Esophagus muscularis mucosa (tissue), 4 donors: ENCODE measurements at regions not wholly inside any gene's neighbourhood (a gene's known extent, or its start where the extent isn't known, plus 50 kb on each side); places are given as distances from the start of the nearest gene placed in this dataset.

Experiments
- DNase-seq: peaks from one replicate; pipeline ENCODE4 v3.0.0-alpha.2; 2017; ENCODE audit errors: extremely low spot score
- H3K27ac ChIP-seq, 4 donors: fragments of 200-600 bp; sonication (generic); replicated peaks in 1 of 4; 1 replicate in 3 of 4; 2 replicates in 1 of 4; pipeline ENCODE4 v1.5.1; 2016 to 2019; ENCODE audit warnings: mild to moderate bottlenecking in 1 of 4
- H3K27me3 ChIP-seq, 4 donors: fragments of 200-600 bp; sonication (generic); one replicate each; pipeline versions ENCODE4 v1.5.1 to v1.6.0; 2016 to 2019
- H3K36me3 ChIP-seq, 4 donors: fragments of 200-600 bp; sonication (generic); one replicate each; pipeline ENCODE4 v1.5.1; 2016 to 2019
- H3K4me1 ChIP-seq, 4 donors: fragments of 200-600 bp; sonication (generic); one replicate each; pipeline ENCODE4 v1.5.1; 2016 to 2019
- H3K4me3 ChIP-seq, 4 donors: fragments of 200-600 bp; sonication (generic); 1 replicate in 2 of 4; 2 replicates in 2 of 4; pipeline ENCODE4 v1.5.1; 2016 to 2019; ENCODE audit warnings: mild to moderate bottlenecking in 4 of 4, moderate library complexity in 1 of 4
- H3K9me3 ChIP-seq, 4 donors: fragments of 200-600 bp; sonication (generic); 1 replicate in 3 of 4; 2 replicates in 1 of 4; pipeline ENCODE4 v1.5.1; 2016 to 2019
- EP300 ChIP-seq: sonication (generic); formaldehyde crosslinking; IDR thresholded peaks from one replicate; pipeline ENCODE4 v1.6.1; 2017; ENCODE audit warnings: antibody characterized with exemption
- POLR2A ChIP-seq: fragments of 450-650 bp; IDR thresholded peaks from one replicate; pipeline ENCODE4 v1.6.1; 2017; ENCODE audit warnings: antibody characterized with exemption, moderate library complexity, mild to moderate bottlenecking, low read depth
- POLR2AphosphoS5 ChIP-seq, 2 donors: sonication (generic); formaldehyde crosslinking; IDR thresholded peaks; one replicate each; pipeline ENCODE4 v1.6.1; 2017; ENCODE audit warnings: antibody characterized with exemption in 2 of 2
- WGBS: methylation state at CpG from one replicate; pipeline ENCODE4 v1.1.5; 2018; 5-methylcytosine and 5-hydroxymethylcytosine counted together
- intact Hi-C: fragments of 100-400 bp; cut with DNase I; formaldehyde crosslinking; loops from one replicate; pipeline ENCODE4 v1.15.1; 2023
- TF ChIP-seq, protein P1 (sequence below), 3 experiments: fragments of 200-600 bp in 2 of 3; fragments of 450-650 bp in 1 of 3; sonication (generic) in 2 of 3; IDR thresholded peaks; one replicate each; pipeline ENCODE4 v1.5.1; 2017 to 2019; ENCODE audit warnings: antibody characterized with exemption in 3 of 3, mild to moderate bottlenecking in 2 of 3, moderate library complexity in 1 of 3

DNA sequence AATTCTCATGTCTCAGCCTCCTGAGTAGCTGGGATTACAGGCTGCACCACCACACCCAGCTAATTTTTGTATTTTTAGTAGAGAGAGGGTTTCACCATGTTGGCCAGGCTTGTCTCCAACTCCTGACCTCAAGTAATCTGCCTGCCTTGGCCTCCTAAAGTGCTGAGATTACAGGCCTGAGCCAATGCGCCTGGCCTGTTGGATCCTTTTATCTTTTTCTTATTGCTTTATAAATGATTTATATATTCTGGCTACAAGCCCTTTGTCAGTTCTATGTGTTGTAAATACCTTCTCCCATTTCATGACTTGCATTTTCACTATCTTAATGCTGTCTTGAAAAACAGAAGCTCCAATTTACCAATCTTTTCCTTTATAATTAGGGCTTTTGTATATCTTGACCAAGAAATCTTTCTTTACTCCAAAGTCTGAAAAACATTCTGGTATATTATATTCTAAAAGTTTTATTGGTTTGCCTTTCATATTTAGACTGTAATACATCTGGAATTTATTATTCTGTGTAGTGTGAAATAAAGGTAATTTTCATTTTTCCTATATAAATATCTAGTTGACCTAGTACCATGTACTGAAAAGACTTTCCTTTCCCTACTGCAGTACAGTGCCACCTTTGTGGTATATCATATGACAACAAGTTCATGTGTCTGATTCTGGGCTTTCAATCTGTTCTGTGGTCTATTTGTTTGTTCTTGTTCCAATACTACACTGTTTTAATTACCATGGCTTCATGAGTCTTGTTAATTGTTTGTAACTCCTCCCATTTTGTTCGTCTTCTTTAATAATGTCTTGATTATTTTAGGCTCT, 52.9 kb upstream of the RNU6-1 start:
- DNase-seq, result peak; percentile 75
- TF ChIP-seq POLR2A (no peak), POLR2AphosphoS5 (IDR thresholded peaks at IDR 0.05) (peak in 1 of 2 donors; percentile 8), EP300 (no peak)
- TF ChIP-seq, protein P1, sequence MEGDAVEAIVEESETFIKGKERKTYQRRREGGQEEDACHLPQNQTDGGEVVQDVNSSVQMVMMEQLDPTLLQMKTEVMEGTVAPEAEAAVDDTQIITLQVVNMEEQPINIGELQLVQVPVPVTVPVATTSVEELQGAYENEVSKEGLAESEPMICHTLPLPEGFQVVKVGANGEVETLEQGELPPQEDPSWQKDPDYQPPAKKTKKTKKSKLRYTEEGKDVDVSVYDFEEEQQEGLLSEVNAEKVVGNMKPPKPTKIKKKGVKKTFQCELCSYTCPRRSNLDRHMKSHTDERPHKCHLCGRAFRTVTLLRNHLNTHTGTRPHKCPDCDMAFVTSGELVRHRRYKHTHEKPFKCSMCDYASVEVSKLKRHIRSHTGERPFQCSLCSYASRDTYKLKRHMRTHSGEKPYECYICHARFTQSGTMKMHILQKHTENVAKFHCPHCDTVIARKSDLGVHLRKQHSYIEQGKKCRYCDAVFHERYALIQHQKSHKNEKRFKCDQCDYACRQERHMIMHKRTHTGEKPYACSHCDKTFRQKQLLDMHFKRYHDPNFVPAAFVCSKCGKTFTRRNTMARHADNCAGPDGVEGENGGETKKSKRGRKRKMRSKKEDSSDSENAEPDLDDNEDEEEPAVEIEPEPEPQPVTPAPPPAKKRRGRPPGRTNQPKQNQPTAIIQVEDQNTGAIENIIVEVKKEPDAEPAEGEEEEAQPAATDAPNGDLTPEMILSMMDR (IDR thresholded peaks at IDR 0.05), result no peak
- H3K4me1 ChIP-seq, result peaks cover 0 to 11% (median 5%) of the 10 kb centered on the region in 4 donors
- no peak overlapping the region for H3K27ac ChIP-seq
- 85% methylated on average over 2 of the region's 2 CpGs for WGBS
- H3K4me3 ChIP-seq, result no peak overlapping the region
- H3K9me3 ChIP-seq, result no peaks in the 10 kb centered on the region
- no peaks in the 10 kb centered on the region for H3K27me3 ChIP-seq
- H3K36me3 ChIP-seq, result no peaks in the 10 kb centered on the region
- intact Hi-C loops, result no loop called here

DNA sequence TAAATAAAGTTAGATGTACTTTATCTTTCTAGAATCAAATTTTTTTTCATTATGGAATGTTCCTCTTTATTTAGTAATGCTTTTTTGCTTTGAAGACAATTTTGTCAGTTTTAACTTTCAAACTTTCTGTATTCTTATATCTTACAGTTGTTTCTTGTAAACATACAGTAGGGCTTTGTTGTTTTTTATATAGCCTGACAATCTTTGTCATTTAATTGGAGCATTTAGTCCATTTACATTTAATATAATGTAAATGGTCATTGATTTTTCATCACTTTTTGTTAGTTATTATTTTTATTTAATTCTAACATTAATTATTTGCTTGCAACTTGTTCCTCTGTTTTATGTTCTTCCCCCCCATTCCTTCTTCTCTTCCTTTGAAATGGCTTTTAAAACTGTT, 55.4 kb upstream of the RNU6-1 start:
- Histone ChIP-seq H3K36me3 (no peaks in the 10 kb centered on the region), H3K27ac (no peak overlapping the region), H3K27me3 (no peaks in the 10 kb centered on the region), H3K4me3 (no peak overlapping the region), H3K9me3 (no peaks in the 10 kb centered on the region), H3K4me1 (peaks cover 0 to 12% (median 5%) of the 10 kb centered on the region in 4 donors)
- intact Hi-C loops, result no loop called here
- TF ChIP-seq EP300 (no peak), POLR2A (no peak), POLR2AphosphoS5 (IDR thresholded peaks at IDR 0.05) (no peak)
- TF ChIP-seq, protein P1 (IDR thresholded peaks at IDR 0.05), result no peak
- no peak for DNase-seq

DNA sequence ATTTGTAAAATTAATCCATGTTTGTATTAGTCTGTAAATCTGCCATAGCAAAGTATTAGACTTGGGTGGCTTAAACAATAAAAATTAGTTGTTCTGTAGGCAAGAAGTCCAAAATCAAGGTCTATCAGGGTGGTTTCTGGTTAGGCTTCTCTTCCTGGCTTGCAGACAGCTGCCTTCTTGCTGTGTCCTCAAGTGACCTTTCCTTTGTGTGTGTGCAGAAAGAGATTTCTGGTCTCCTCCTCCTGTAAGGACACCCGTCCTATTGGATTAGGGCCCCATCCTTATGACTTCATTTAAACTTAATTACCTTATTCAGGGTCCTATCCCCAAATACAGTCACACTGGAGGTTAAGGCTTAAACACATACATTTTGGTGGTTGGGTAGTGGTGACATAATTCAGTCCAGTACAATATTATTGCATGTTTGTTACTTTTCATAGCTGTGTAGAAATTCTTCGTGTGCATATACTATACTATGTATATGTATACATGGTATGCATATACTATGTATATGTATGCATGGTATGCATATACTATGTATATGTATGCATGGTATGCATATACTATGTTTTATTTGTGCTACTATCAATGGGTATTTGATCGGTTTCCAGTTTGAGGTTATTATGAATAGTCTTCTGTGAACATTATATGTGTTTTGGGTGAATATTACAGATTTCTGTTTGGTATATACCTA, 57.9 kb upstream of the RNU6-1 start:
- no peaks in the 10 kb centered on the region for H3K36me3 ChIP-seq
- H3K9me3 ChIP-seq, result no peaks in the 10 kb centered on the region
- H3K27ac ChIP-seq, result no peak overlapping the region
- intact Hi-C loops, result no loop called here
- H3K27me3 ChIP-seq, result no peaks in the 10 kb centered on the region
- WGBS, result 74% methylated on average over 3 of the region's 3 CpGs
- no peak overlapping the region for H3K4me3 ChIP-seq
- H3K4me1 ChIP-seq, result peaks cover 0 to 8% (median 3%) of the 10 kb centered on the region in 4 donors
- DNase-seq, result no peak
- TF ChIP-seq, protein P1 (IDR thresholded peaks at IDR 0.05), result no peak
- TF ChIP-seq EP300 (no peak), POLR2A (no peak), POLR2AphosphoS5 (IDR thresholded peaks at IDR 0.05) (no peak)

DNA sequence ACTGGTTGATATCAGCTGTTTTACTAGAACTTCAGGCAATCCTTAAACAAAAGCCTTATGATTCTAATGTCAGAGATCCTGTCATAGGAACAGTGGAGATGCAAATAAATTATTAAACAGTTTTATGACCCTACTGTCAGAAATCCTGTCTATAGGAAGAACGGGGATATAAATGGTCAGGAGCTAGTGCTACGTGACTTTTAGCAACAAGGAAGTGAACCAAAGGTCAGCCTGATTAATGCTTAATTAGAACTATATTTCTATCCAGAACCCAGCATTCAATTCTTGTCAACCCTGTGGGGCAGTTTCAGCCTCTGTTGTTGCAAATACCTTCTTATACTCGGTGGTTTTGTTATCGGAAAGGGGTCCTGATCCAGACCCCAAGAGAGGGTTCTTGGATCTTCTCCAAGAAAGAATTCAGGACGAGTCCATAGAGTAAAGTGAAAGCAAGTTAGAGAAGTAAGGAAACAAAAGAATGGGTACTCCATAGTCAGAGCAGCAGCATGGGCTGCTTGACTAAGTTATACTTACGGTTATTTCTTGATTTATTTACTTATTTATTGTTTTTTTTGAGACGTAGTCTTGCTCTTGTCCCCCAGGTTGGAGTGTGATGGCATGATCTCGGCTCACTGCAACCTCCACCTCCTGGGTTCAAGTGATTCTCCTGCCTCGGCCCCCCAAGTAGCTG, 59.9 kb upstream of the RNU6-1 start:
- intact Hi-C loops, result no loop called here
- no peak overlapping the region for H3K4me3 ChIP-seq

More for the DNA sequence above, 59.9 kb upstream of the RNU6-1 start:
- DNase-seq, result no peak
- TF ChIP-seq EP300, result no peak
- no peak for TF ChIP-seq POLR2A
- TF ChIP-seq POLR2AphosphoS5 (IDR thresholded peaks at IDR 0.05), result no peak
- TF ChIP-seq, protein P1 (IDR thresholded peaks at IDR 0.05), result no peak
- Histone ChIP-seq H3K27ac (no peak overlapping the region), H3K4me1 (peaks cover 0 to 6% (median 3%) of the 10 kb centered on the region in 4 donors), H3K9me3 (no peaks in the 10 kb centered on the region), H3K27me3 (no peaks in the 10 kb centered on the region), H3K36me3 (no peaks in the 10 kb centered on the region)
- WGBS, result 81% methylated on average over 9 of the region's 9 CpGs
